Stomach (tissue), 8 donors: ENCODE measurements at regions not wholly inside any gene's neighbourhood (a gene's known extent, or its start where the extent isn't known, plus 50 kb on each side); places are given as distances from the start of the nearest gene placed in this dataset.

Experiments
- DNase-seq, 2 donors: peaks; one replicate each; pipeline versions ENCODE4 v3.0.0 to v3.0.0-alpha.2; 2013 to 2019
- H3K27ac ChIP-seq, 5 donors: fragments of 200-600 bp in 4 of 5; sonication (generic) in 4 of 5; one replicate each; pipeline ENCODE4 v1.5.1; 2013 to 2019; ENCODE audit warnings: mild to moderate bottlenecking in 1 of 5, moderate library complexity in 1 of 5
- H3K27me3 ChIP-seq, 3 donors: fragments of 200-600 bp; sonication (generic); one replicate each; pipeline ENCODE4 v1.5.1; 2017 to 2019; ENCODE audit warnings: mixed run types in 1 of 3
- H3K36me3 ChIP-seq, 4 donors: fragments of 200-600 bp; sonication (generic); 1 replicate in 3 of 4; 2 replicates in 1 of 4; pipeline ENCODE4 v1.5.1; 2016 to 2019
- H3K4me1 ChIP-seq, 4 donors: fragments of 200-600 bp; sonication (generic); one replicate each; pipeline ENCODE4 v1.5.1; 2016 to 2019
- H3K4me3 ChIP-seq, 4 donors: fragments of 200-600 bp; sonication (generic) in 3 of 4; one replicate each; pipeline ENCODE4 v1.5.1; 2016 to 2019; ENCODE audit warnings: mild to moderate bottlenecking in 1 of 4
- H3K9me3 ChIP-seq, 4 donors: fragments of 200-600 bp; sonication (generic); one replicate each; pipeline ENCODE4 v1.5.1; 2016 to 2019
- CTCF ChIP-seq, 7 experiments: fragments of 450-650 bp in 4 of 7; fragments of 200-600 bp in 3 of 7; sonication (generic) in 3 of 7; IDR thresholded peaks; one replicate each; pipeline ENCODE4 v1.5.1; 2016 to 2019; ENCODE audit warnings: antibody characterized with exemption in 7 of 7, control low read depth in 2 of 7, mild to moderate bottlenecking in 1 of 7
- EP300 ChIP-seq: sonication (generic); formaldehyde crosslinking; IDR thresholded peaks from one replicate; pipeline ENCODE4 v1.6.1; 2017; ENCODE audit warnings: antibody characterized with exemption
- POLR2A ChIP-seq, 4 donors: fragments of 450-650 bp; IDR thresholded peaks; one replicate each; pipeline ENCODE4 v1.6.1; 2016; ENCODE audit warnings: antibody characterized with exemption in 4 of 4, control low read depth in 2 of 4, mild to moderate bottlenecking in 1 of 4, moderate library complexity in 1 of 4
- POLR2AphosphoS5 ChIP-seq, 3 donors: sonication (generic); formaldehyde crosslinking; IDR thresholded peaks; one replicate each; pipeline ENCODE4 v1.6.1; 2016; ENCODE audit warnings: antibody characterized with exemption in 3 of 3
- WGBS, 5 donors: extraction: QIAGEN DNeasy Blood & Tissue Kit in 3 of 5; methylation state at CpG; one replicate each; pipeline versions ENCODE4 v1.1.5 to v1.1.7; 2013 to 2018; 5-methylcytosine and 5-hydroxymethylcytosine counted together
- intact Hi-C: fragments of 100-400 bp; cut with DNase I; formaldehyde crosslinking; loops from one replicate; pipeline ENCODE4 v1.15.1; 2023; ENCODE audit warnings: low total_unique reads
- donor health status: healthy with polysubstance abuse.
- donor health status: Bipolar disorder and iron deficiency.
- donor health status: healthy.

GRCh38 chr9:90340421-90340820, 302.2 kb downstream of the DIRAS2 start:
- H3K4me1 ChIP-seq, result no peaks in the 10 kb centered on the region
- DNase-seq, result peak in 1 of 2 donors; percentile 21
- no peaks in the 10 kb centered on the region for H3K27me3 ChIP-seq
- H3K9me3 ChIP-seq, result no peaks in the 10 kb centered on the region
- H3K4me3 ChIP-seq, result no peak overlapping the region
- no peak overlapping the region for H3K27ac ChIP-seq
- intact Hi-C loops, result no loop called here
- H3K36me3 ChIP-seq, result no peaks in the 10 kb centered on the region
- TF ChIP-seq POLR2A (IDR thresholded peaks at IDR 0.05) (no peak), EP300 (no peak), CTCF (IDR thresholded peaks at IDR 0.05) (no peak), POLR2AphosphoS5 (IDR thresholded peaks at IDR 0.05) (no peak)

GRCh38 chr9:90342607-90343006, 300.0 kb downstream of the DIRAS2 start:
- DNase-seq, result no peak
- TF ChIP-seq POLR2AphosphoS5 (IDR thresholded peaks at IDR 0.05), result no peak
- no peak for TF ChIP-seq EP300
- H3K36me3 ChIP-seq, result no peaks in the 10 kb centered on the region
- no peaks in the 10 kb centered on the region for H3K9me3 ChIP-seq
- H3K27me3 ChIP-seq, result no peaks in the 10 kb centered on the region
- WGBS, 5 donors, result 49 to 85% (median 76%) methylated on average over 4 of the region's 4 CpGs
- H3K4me3 ChIP-seq, result no peak overlapping the region
- no peak overlapping the region for H3K27ac ChIP-seq
- H3K4me1 ChIP-seq, result no peaks in the 10 kb centered on the region
- intact Hi-C loops, result no loop called here

- 81 to 86% (median 85%) methylated on average over 3 of the region's 3 CpGs for WGBS, 5 donors
- Histone ChIP-seq H3K4me1 (no peaks in the 10 kb centered on the region), H3K36me3 (no peaks in the 10 kb centered on the region), H3K27me3 (no peaks in the 10 kb centered on the region), H3K9me3 (no peaks in the 10 kb centered on the region), H3K4me3 (no peak overlapping the region), H3K27ac (no peak overlapping the region)
- TF ChIP-seq EP300 (no peak), CTCF (IDR thresholded peaks at IDR 0.05) (no peak), POLR2A (IDR thresholded peaks at IDR 0.05) (no peak), POLR2AphosphoS5 (IDR thresholded peaks at IDR 0.05) (no peak)
- no peak for DNase-seq
- intact Hi-C loops, result no loop called here
Observed at GRCh38 chr9:90343366-90343765, 299.3 kb downstream of the DIRAS2 start.

GRCh38 chr9:90343991-90344390, 298.6 kb downstream of the DIRAS2 start:
- H3K27ac ChIP-seq, result no peak overlapping the region
- no peak overlapping the region for H3K4me3 ChIP-seq
- H3K4me1 ChIP-seq, result no peaks in the 10 kb centered on the region
- DNase-seq, result no peak
- peaks cover 0 to 2% (median 0%) of the 10 kb centered on the region in 3 donors for H3K27me3 ChIP-seq
- no peaks in the 10 kb centered on the region for H3K9me3 ChIP-seq
- WGBS, 5 donors, result 36 to 67% (median 50%) methylated on average over 1 of the region's 1 CpG
- intact Hi-C loops, result no loop called here
- TF ChIP-seq EP300 (no peak), POLR2A (IDR thresholded peaks at IDR 0.05) (no peak), POLR2AphosphoS5 (IDR thresholded peaks at IDR 0.05) (no peak), CTCF (IDR thresholded peaks at IDR 0.05) (no peak)
- no peaks in the 10 kb centered on the region for H3K36me3 ChIP-seq

GRCh38 chr9:90365666-90366065, 277.0 kb downstream of the DIRAS2 start:
- no peak overlapping the region for H3K27ac ChIP-seq

More at GRCh38 chr9:90365666-90366065, 277.0 kb downstream of the DIRAS2 start:
- peak in 1 of 2 donors; percentile 11 for DNase-seq
- no peak overlapping the region for H3K4me3 ChIP-seq
- no peaks in the 10 kb centered on the region for H3K27me3 ChIP-seq
- no peak for TF ChIP-seq POLR2A (IDR thresholded peaks at IDR 0.05)
- TF ChIP-seq CTCF (IDR thresholded peaks at IDR 0.05), result no peak
- no peak for TF ChIP-seq POLR2AphosphoS5 (IDR thresholded peaks at IDR 0.05)
- TF ChIP-seq EP300, result no peak
- no peaks in the 10 kb centered on the region for H3K36me3 ChIP-seq
- 13 to 39% (median 19%) methylated on average over 2 of the region's 2 CpGs for WGBS, 5 donors
- intact Hi-C loops, result no loop called here
- no peaks in the 10 kb centered on the region for H3K9me3 ChIP-seq
- H3K4me1 ChIP-seq, result no peaks in the 10 kb centered on the region
